ENCODE measurements at regions not wholly inside any gene's neighbourhood (a gene's known extent, or its start where the extent isn't known, plus 50 kb on each side); places are given as distances from the start of the nearest gene placed in this dataset.
"Not testable (repeated sequence)": the region's sequence is repeated elsewhere in the genome, so short reads cannot be mapped to it uniquely, and the experiment has no call there.

GRCh38 chr18:47677952-47678351 lies 252.5 kb downstream of the SMAD2 start:
- DNase-seq (ENCODE audit: low read depth) = no peak

DNA sequence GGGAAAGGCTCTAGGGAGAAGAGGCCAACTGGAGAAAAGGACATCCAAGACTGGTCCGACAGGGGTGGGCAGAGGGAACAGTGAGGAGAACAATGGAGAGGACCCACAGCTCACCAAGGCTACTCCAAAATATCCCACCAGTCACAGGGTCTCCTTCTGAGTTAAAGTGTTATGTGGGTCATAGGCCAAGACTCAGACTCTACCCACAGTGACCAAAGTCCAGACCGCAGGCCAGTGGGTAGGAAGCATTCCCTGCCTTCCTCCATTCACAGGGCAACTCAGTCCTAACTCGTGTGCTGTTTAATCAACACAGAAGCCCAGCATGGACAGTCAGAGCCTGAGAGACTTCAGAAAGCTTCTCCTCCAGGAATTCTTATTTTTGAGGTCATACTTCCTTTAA lies 260.6 kb downstream of the SMAD2 start:
- no peak for DNase-seq (ENCODE audit: low read depth)

GRCh38 chr18:47658498-47658897 lies 272.0 kb downstream of the SMAD2 start:
- no peak for DNase-seq (ENCODE audit: low read depth)

- no peak for DNase-seq (ENCODE audit: low read depth)
These were observed 275.5 kb downstream of the SMAD2 start for GRCh38 chr18:47654988-47655387.

GRCh38 chr18:47644896-47645295 lies 285.6 kb downstream of the SMAD2 start:
- DNase-seq (ENCODE audit: low read depth) = no peak

- DNase-seq (ENCODE audit: low read depth) = not testable (repeated sequence)
These were observed 292.9 kb downstream of the SMAD2 start for GRCh38 chr18:47637551-47637950.

DNA sequence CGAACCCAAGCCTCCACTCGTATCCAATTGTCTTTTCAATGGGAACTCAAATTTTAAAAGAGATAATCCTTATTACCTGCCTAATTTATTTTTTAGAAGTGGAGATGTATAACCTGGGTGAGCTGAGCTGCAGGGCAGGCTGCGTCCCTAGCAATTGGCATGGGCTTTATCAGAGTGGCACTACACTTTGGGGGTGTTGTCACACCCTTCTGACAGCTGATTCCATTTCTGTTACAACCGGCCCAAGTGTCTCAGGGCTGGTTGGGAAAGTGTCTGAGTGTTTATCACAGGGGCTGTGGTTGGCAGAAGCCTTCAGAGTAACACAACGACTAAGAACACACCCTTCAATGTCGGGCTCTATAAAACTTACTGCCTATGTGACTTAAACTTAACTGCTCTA lies 295.0 kb downstream of the SMAD2 start:
- DNase-seq (ENCODE audit: low read depth) = no peak

DNA sequence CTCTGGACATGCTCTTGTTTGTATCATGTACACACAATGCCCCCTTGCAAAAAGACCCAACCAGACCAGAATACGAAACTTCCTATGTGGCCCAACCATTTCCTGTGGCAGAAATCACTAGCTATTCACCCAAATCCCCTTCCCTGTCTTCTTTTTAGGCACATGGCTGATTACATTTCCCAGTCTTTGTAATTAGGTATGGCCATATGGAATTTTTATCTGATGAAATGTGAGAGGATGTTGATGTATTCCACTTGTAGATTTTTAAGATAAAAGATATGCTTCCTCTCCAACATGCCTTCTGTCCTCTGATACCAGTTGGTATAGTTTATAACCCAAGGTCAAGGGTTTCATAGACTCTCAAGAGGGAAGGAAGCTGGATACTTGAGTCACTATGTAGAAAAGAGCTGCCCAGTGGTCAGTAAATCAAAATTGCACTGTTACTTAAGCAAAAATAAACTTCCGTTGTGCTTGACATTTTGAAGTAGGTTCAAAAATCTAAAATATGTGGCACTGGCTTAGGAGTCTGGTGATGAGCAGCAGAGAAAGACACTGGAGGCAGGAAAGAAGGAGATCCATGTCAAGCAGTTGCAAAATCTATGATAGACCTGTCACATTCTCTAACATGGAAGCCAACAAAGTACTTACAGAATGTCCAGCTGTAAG lies 297.4 kb downstream of the SMAD2 start:
- no peak for DNase-seq (ENCODE audit: low read depth)

- DNase-seq (ENCODE audit: low read depth) = no peak
These were observed 301.6 kb downstream of the SMAD2 start for GRCh38 chr18:47628893-47629292.

DNA sequence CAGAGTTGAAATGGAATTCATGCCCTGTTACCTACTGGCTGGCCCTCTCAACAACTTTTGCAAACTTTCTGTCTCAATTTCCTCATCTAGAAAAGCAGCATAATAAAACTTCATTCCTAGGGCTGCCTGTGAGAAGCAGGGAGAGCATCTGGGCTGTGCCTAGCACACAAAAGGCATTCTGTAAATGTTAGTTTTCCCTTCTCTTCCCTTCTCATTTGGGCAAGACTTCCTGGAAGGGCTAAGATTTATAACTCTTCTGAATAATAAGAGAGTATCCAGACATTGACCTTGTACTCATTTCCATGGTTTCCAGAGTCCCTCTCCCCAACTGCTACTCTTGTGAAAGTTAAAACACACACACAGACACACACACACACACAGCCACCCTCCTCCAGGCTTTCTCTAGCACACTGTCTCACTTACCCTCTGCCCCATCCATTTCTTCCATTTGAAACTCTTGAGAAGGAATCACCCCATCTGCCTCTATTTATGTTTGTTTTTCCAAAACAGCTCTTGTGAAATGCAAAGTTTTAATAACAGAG lies 302.1 kb downstream of the SMAD2 start:
- DNase-seq (ENCODE audit: low read depth) = no peak

GRCh38 chr18:47627030-47627429 lies 303.4 kb downstream of the SMAD2 start:
- DNase-seq (ENCODE audit: low read depth) = no peak

GRCh38 chr18:47619771-47620448 lies 310.5 kb downstream of the SMAD2 start:
- DNase-seq (ENCODE audit: low read depth) = no peak

- no peak for DNase-seq (ENCODE audit: low read depth)
These were observed 311.7 kb downstream of the SMAD2 start for GRCh38 chr18:47618758-47619157.

DNA sequence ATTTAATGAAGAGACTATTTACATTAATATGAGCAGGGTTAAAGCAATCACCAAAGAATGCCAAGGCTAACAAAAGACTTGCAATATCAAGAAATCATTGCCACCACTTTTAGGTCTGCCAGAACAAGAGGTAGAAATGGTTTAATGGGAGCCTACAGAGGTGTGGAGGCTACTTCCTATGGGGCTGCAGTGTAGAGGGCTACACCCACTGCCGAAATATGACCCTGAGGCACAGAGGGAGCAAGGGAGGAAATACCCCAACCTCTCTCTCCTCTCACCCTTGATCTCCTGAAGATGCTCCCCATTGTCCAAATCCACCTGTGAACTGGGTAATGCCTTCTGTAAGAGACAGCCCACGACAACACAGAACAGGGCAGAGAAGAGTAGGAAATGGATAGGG lies 315.4 kb downstream of the SMAD2 start:
- no peak for DNase-seq (ENCODE audit: low read depth)

DNA sequence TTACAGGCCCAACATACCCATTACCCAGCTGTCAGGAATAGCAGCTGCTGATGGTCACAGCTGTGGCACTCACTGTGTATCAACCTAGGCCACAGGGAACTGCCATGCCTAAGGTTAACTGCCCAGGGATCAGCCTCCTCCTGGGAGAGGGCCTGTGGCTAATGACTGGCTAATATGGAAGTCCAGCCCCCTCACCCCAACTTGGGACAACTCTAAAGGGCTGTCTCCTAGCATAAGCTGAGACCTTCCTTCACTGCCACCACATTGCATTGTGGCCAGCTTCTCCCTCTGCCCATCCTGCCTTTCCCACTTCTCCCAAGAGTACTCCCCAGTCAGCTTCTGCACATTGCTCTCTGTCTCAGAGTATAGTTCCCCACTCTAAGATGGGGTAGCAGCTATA lies 316.5 kb downstream of the SMAD2 start:
- DNase-seq (ENCODE audit: low read depth) = no peak

DNA sequence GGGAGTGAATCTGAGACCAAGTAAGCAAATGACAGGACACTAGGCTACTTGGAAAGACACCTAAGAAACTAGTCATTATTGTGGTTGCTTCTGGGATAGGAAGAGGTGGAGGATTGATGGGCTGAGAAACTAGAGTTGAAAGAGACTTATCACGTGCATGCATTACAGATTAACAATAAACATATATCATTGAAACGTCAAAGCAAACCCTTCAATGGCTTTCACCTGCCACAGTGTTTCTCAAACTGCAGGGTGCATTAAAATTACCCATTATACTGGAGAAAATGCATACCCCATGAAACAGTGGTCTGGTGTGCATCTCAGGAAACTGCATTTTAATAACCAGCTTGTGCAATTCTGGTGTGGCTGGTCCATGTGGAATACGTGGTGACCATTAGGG lies 318.8 kb downstream of the SMAD2 start:
- DNase-seq (ENCODE audit: low read depth) = no peak

DNA sequence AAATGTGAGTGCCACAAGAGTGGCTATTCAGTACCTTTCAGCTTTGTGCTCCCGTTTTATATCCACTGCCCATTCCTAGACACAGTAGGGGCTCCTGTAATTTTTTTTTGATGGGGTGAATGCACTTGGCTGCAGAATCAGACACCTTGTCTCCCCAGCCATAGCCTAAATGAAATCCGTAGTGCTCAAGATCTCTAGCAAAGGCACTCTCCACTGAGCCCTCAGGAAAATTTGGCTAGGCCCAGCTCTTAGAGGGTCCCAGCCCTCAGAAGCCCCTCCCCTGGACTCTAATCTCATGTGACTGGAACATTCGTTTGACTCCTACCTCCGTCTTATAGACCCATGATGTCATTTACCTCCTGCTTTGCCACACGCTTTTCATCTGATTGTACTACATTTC lies 323.9 kb downstream of the SMAD2 start:
- DNase-seq (ENCODE audit: low read depth) = no peak

DNA sequence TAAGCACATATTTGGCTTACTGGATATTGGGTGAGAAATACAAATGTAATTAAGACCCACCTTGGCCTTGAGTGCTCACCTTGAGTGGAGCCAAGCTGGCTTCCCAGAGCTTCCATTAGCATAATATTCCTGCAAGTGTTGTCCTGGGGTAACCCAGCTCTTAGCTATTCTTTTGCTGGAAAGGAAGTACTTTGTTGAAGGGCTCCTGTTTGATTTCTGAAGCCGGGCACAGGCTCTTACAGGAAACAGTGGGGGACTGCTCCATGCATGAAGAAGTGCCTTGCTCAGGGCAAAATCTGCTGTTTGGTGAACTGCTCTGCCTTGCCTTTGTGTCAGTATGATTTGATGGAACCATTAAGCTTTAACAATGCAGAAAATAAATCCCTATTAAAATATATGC lies 325.4 kb downstream of the SMAD2 start:
- no peak for DNase-seq (ENCODE audit: low read depth)

- no peak for DNase-seq (ENCODE audit: low read depth)
These were observed 326.4 kb downstream of the SMAD2 start for GRCh38 chr18:47604021-47604420.

DNA sequence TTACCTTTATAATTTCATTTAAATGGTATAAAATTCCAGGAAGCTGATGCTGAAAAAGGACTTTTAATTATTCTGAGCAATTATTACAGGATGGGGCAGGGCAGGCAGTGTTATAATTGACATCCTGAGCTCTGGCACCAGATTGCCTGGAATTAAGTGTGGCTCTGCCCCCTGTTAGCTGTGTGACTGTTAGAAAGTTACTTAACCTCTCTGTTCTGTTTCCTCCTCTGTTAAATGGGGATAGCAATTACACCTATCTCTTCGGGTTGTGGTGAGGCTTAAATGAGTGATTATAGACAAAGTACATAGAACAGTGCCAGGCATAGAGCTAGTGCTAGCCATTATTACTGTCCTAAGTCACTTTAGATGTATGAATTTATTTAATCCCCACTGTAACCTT lies 327.3 kb downstream of the SMAD2 start:
- DNase-seq (ENCODE audit: low read depth) = no peak

GRCh38 chr18:47602273-47602897 lies 328.1 kb downstream of the SMAD2 start:
- DNase-seq (ENCODE audit: low read depth) = no peak

DNA sequence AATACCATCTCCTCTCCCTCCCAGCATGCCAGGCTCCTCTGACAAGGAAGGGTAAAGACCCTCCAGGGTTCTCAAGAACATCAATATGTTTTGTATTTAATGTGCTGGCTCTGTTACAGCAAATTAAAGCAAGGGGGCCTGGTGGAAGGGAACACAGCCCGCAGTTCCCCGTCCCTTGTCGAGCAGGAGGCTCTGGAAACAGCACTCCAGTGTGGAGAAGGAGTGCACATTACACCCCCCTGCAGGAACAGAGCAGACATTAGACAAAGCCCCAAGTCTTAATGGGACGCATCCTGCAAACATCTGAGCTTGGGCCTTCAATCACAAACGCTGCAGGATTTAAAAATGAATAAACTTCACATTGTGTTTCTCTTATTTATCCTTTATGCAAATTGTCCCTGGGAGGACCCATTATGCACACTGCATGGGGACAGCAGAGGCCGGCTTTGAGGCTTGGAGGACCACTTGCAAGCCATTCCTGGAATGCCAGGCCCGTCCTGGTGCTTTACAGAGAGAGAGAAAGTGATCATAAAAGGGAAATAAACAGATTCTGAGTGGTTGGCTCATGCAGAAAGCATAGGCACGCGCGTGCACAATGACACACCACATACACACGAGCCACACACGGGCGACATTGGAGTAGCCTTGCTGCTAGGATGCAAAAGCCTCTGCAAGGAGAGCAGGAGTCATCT lies 328.7 kb downstream of the SMAD2 start:
- no peak for DNase-seq (ENCODE audit: low read depth)
